GM12878 (cell line): ENCODE measurements at regions not wholly inside any gene's neighbourhood (a gene's known extent, or its start where the extent isn't known, plus 50 kb on each side); places are given as distances from the start of the nearest gene placed in this dataset.
A peak's percentile ranks its signal among the peaks of the same experiment; 100 is the strongest.

ENCODE experiments used
- ATAC-seq: fragments of 200-7000 bp; cut with Tn5 transposase; 3 replicates; pipeline ENCODE4 v1.9.1; 2020; ENCODE audit warnings: mild to moderate bottlenecking, moderate library complexity
- BruUV-seq: library from RNA; stranded (reverse); fragments of 400-500 nt; replicated peaks from 2 replicates; lab custom pipeline; 2021; lab: Mats Ljungman, UMichigan
- CTCF ChIA-PET: fragments of 300-600 bp; sonication (Branson Sonifier 250); formaldehyde crosslinking; extraction: SDS; loops from one replicate; lab custom pipeline; 2021; ENCODE audit warnings: inconsistent platforms; lab: Yijun Ruan, JAX
- POLR2A ChIA-PET: fragments of 350-600 bp; formaldehyde crosslinking; extraction: SDS; loops from one replicate; lab custom pipeline; 2021; ENCODE audit warnings: inconsistent platforms; lab: Charles Lee
- RAD21 ChIA-PET: fragments of 300-600 bp; sonication (Branson Sonifier 250); formaldehyde crosslinking; loops from one replicate; lab custom pipeline; 2023; ENCODE audit warnings: antibody characterized with exemption; ENCODE audit not compliant: unreplicated experiment; lab: Charles Lee
- SMC1A ChIA-PET: fragments of 300-600 bp; sonication (Branson Sonifier 250); formaldehyde crosslinking; loops from one replicate; lab custom pipeline; 2023; ENCODE audit not compliant: unreplicated experiment, uncharacterized antibody; lab: Charles Lee
- DNase-seq: peaks from one replicate; pipeline ENCODE4 v3.0.0-alpha.2; 2011; ENCODE audit warnings: low read depth, low spot score
- FAIRE-seq: peaks from 3 replicates; lab custom pipeline; 2011; peaks lifted over from hg19 to GRCh38; lab: Jason Lieb, UNC
- H2AFZ ChIP-seq: 2 replicates; pipeline ENCODE4 v1.6.0; 2011; ENCODE audit warnings: low read depth, low read length, control low read depth; ENCODE audit not compliant: control insufficient read depth
- H3K27ac ChIP-seq: 2 replicates; pipeline ENCODE4 v1.5.1; 2011; ENCODE audit warnings: control low read depth; ENCODE audit not compliant: control insufficient read depth, insufficient read depth
- H3K27me3 ChIP-seq, 2 experiments: replicated peaks in 1 of 2; 2 replicates each; pipeline versions ENCODE4 v1.6.0 to v1.6.1; 2011; ENCODE audit warnings: low read length in 1 of 2; ENCODE audit not compliant: control insufficient read depth in 2 of 2, insufficient read depth in 2 of 2
- H3K36me3 ChIP-seq, 2 experiments: 2 replicates each; pipeline ENCODE4 v1.5.1; 2011; ENCODE audit warnings: low read length in 1 of 2; ENCODE audit not compliant: control insufficient read depth in 2 of 2, insufficient read depth in 2 of 2
- H3K4me1 ChIP-seq: 2 replicates; pipeline ENCODE4 v1.6.1; 2011; ENCODE audit warnings: mild to moderate bottlenecking, low read length, moderate library complexity, mixed read lengths; ENCODE audit not compliant: control insufficient read depth, insufficient read depth
- H3K4me2 ChIP-seq: 2 replicates; pipeline ENCODE4 v1.6.0; 2011; ENCODE audit warnings: control low read depth; ENCODE audit not compliant: control insufficient read depth, insufficient read depth
- H3K4me3 ChIP-seq: fragments of 200-600 bp; sonication (generic); 2 replicates; pipeline ENCODE4 v1.5.1; 2016
- H3K79me2 ChIP-seq: 2 replicates; pipeline ENCODE4 v1.6.0; 2011; ENCODE audit warnings: low read length; ENCODE audit not compliant: control insufficient read depth, insufficient read depth
- H3K9ac ChIP-seq: 2 replicates; pipeline ENCODE4 v1.8.0; 2011; ENCODE audit warnings: low read length, control low read depth, mixed read lengths; ENCODE audit not compliant: control insufficient read depth, insufficient read depth
- H3K9me3 ChIP-seq: replicated peaks from 3 replicates; pipeline ENCODE4 v1.5.1; 2011; ENCODE audit warnings: mild to moderate bottlenecking, low read length; ENCODE audit not compliant: control insufficient read depth, insufficient read depth
- H4K20me1 ChIP-seq: 2 replicates; pipeline ENCODE4 v1.6.0; 2011; ENCODE audit not compliant: control insufficient read depth, insufficient read depth
- CBX5 ChIP-seq: sonication (generic); IDR thresholded peaks from 2 replicates; pipeline ENCODE4 v1.6.1; 2016; ENCODE audit warnings: low read depth, moderate library complexity, mild to moderate bottlenecking, inconsistent platforms
- CHD1 ChIP-seq: IDR thresholded peaks from 2 replicates; pipeline ENCODE4 v1.6.1; 2012; ENCODE audit warnings: low read depth, low read length, improper control_type of control experiment
- FOXM1 ChIP-seq: IDR thresholded peaks from 2 replicates; pipeline ENCODE4 v1.6.1; 2012; ENCODE audit warnings: low read depth, mild to moderate bottlenecking, inconsistent platforms, low read length, moderate library complexity
- IRF4 ChIP-seq: IDR thresholded peaks from 2 replicates; pipeline ENCODE4 v1.6.1; 2011; ENCODE audit warnings: low read depth, low read length
- KAT2A ChIP-seq: conservative IDR thresholded peaks from 2 replicates; pipeline ENCODE4 v1.6.1; 2011; ENCODE audit warnings: low read depth, low read length; ENCODE audit not compliant: control insufficient read depth
- MTA3 ChIP-seq: IDR thresholded peaks from 2 replicates; pipeline ENCODE4 v1.6.1; 2012; ENCODE audit warnings: low read length, inconsistent platforms, borderline replicate concordance
- POLR2A ChIP-seq: IDR thresholded peaks from 2 replicates; pipeline ENCODE4 v1.6.1; 2011; ENCODE audit warnings: low read depth, mild to moderate bottlenecking, low read length
- RBBP5 ChIP-seq: fragments of 200-600 bp; sonication (generic); conservative IDR thresholded peaks from 2 replicates; pipeline ENCODE4 v1.6.1; 2016
- RUNX3 ChIP-seq: IDR thresholded peaks from 2 replicates; pipeline ENCODE4 v1.6.1; 2012; ENCODE audit warnings: low read length, inconsistent platforms
- SIN3A ChIP-seq: IDR thresholded peaks from 2 replicates; pipeline ENCODE4 v1.6.1; 2012; ENCODE audit warnings: low read depth, low read length, improper control_type of control experiment
- SMAD1 ChIP-seq: fragments of 450-650 bp; IDR thresholded peaks from 2 replicates; pipeline ENCODE4 v1.6.1; 2018; ENCODE audit warnings: mild to moderate bottlenecking, low read depth; ENCODE audit not compliant: partially characterized antibody
- SREBF1 ChIP-seq: IDR thresholded peaks from 2 replicates; pipeline ENCODE4 v1.6.1; 2012; ENCODE audit warnings: mild to moderate bottlenecking, low read length
- ZNF217 ChIP-seq: fragments of 450-650 bp; IDR thresholded peaks from 2 replicates; pipeline ENCODE4 v1.6.1; 2017; ENCODE audit warnings: antibody characterized with exemption, mild to moderate bottlenecking
- WGBS: methylation state at CpG from one replicate; pipeline ENCODE4 v1.1.6; 2016; ENCODE audit warnings: low lambda C conversion rate; ENCODE audit not compliant: insufficient replicate concordance, insufficient coverage; ENCODE audit errors: missing lambda C conversion rate; 5-methylcytosine and 5-hydroxymethylcytosine counted together
- in situ Hi-C: fragments of 300-500 bp; cut with MboI; formaldehyde crosslinking; loops from 9 replicates; pipeline ENCODE4 v1.14.3; 2018; ENCODE audit warnings: mixed read lengths
- intact Hi-C: fragments of 100-400 bp; cut with micrococcal nuclease; formaldehyde crosslinking; loops from one replicate; pipeline ENCODE4 v1.14.2; 2022; ENCODE audit not compliant: unreplicated experiment
- TF ChIP-seq, protein P1 (sequence below): fragments of 450-650 bp; IDR thresholded peaks from 2 replicates; pipeline ENCODE4 v1.6.1; 2018; ENCODE audit warnings: mild to moderate bottlenecking, low read depth, moderate library complexity; ENCODE audit not compliant: partially characterized antibody
- TF ChIP-seq, protein P2 (sequence below): fragments of 450-650 bp; IDR thresholded peaks from 2 replicates; pipeline ENCODE4 v1.6.1; 2017; ENCODE audit warnings: mild to moderate bottlenecking, moderate library complexity
- TF ChIP-seq, protein P3 (sequence below): fragments of 450-650 bp; conservative IDR thresholded peaks from 2 replicates; pipeline ENCODE4 v1.6.1; 2017; ENCODE audit warnings: mild to moderate bottlenecking, moderate library complexity
- TF ChIP-seq, protein P4 (sequence below): fragments of 150-350 bp; IDR thresholded peaks from 2 replicates; pipeline ENCODE4 v1.6.1; 2014; ENCODE audit warnings: mild to moderate bottlenecking, low read depth, low read length

DNA sequence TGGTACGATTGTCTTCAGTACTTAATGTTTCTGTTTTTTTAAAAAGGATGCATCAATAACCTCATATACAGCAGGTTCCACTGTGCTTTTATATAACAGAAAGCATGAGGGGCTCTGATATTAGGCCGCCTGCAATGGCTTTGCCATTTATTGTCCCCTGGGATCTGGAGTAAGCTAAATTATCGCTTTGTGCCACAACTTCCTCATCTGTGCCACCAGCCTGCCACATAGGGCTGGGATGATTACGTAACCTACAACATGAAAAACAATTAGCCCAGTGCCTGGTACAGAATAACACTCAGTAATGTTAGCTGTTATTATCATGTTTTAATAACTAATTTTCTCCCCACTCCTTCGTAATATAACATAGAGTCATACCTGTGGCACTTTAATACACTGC, 65.5 kb upstream of the TRIM2 start:
- DNase-seq: no peak
- no peak for TF ChIP-seq RUNX3
- no peak for TF ChIP-seq RBBP5
- no peak for TF ChIP-seq CHD1
- no peak for TF ChIP-seq POLR2A
- TF ChIP-seq, protein P1, sequence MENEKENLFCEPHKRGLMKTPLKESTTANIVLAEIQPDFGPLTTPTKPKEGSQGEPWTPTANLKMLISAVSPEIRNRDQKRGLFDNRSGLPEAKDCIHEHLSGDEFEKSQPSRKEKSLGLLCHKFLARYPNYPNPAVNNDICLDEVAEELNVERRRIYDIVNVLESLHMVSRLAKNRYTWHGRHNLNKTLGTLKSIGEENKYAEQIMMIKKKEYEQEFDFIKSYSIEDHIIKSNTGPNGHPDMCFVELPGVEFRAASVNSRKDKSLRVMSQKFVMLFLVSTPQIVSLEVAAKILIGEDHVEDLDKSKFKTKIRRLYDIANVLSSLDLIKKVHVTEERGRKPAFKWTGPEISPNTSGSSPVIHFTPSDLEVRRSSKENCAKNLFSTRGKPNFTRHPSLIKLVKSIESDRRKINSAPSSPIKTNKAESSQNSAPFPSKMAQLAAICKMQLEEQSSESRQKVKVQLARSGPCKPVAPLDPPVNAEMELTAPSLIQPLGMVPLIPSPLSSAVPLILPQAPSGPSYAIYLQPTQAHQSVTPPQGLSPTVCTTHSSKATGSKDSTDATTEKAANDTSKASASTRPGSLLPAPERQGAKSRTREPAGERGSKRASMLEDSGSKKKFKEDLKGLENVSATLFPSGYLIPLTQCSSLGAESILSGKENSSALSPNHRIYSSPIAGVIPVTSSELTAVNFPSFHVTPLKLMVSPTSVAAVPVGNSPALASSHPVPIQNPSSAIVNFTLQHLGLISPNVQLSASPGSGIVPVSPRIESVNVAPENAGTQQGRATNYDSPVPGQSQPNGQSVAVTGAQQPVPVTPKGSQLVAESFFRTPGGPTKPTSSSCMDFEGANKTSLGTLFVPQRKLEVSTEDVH: no peak
- TF ChIP-seq KAT2A: no peak
- no peak for TF ChIP-seq CBX5
- no peak for TF ChIP-seq SREBF1
- TF ChIP-seq SMAD1: no peak
- TF ChIP-seq IRF4: no peak
- TF ChIP-seq, protein P2, sequence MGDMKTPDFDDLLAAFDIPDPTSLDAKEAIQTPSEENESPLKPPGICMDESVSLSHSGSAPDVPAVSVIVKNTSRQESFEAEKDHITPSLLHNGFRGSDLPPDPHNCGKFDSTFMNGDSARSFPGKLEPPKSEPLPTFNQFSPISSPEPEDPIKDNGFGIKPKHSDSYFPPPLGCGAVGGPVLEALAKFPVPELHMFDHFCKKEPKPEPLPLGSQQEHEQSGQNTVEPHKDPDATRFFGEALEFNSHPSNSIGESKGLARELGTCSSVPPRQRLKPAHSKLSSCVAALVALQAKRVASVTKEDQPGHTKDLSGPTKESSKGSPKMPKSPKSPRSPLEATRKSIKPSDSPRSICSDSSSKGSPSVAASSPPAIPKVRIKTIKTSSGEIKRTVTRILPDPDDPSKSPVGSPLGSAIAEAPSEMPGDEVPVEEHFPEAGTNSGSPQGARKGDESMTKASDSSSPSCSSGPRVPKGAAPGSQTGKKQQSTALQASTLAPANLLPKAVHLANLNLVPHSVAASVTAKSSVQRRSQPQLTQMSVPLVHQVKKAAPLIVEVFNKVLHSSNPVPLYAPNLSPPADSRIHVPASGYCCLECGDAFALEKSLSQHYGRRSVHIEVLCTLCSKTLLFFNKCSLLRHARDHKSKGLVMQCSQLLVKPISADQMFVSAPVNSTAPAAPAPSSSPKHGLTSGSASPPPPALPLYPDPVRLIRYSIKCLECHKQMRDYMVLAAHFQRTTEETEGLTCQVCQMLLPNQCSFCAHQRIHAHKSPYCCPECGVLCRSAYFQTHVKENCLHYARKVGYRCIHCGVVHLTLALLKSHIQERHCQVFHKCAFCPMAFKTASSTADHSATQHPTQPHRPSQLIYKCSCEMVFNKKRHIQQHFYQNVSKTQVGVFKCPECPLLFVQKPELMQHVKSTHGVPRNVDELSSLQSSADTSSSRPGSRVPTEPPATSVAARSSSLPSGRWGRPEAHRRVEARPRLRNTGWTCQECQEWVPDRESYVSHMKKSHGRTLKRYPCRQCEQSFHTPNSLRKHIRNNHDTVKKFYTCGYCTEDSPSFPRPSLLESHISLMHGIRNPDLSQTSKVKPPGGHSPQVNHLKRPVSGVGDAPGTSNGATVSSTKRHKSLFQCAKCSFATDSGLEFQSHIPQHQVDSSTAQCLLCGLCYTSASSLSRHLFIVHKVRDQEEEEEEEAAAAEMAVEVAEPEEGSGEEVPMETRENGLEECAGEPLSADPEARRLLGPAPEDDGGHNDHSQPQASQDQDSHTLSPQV: no peak
- no peak for TF ChIP-seq FOXM1
- TF ChIP-seq, protein P3, sequence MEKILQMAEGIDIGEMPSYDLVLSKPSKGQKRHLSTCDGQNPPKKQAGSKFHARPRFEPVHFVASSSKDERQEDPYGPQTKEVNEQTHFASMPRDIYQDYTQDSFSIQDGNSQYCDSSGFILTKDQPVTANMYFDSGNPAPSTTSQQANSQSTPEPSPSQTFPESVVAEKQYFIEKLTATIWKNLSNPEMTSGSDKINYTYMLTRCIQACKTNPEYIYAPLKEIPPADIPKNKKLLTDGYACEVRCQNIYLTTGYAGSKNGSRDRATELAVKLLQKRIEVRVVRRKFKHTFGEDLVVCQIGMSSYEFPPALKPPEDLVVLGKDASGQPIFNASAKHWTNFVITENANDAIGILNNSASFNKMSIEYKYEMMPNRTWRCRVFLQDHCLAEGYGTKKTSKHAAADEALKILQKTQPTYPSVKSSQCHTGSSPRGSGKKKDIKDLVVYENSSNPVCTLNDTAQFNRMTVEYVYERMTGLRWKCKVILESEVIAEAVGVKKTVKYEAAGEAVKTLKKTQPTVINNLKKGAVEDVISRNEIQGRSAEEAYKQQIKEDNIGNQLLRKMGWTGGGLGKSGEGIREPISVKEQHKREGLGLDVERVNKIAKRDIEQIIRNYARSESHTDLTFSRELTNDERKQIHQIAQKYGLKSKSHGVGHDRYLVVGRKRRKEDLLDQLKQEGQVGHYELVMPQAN: no peak
- TF ChIP-seq, protein P4, sequence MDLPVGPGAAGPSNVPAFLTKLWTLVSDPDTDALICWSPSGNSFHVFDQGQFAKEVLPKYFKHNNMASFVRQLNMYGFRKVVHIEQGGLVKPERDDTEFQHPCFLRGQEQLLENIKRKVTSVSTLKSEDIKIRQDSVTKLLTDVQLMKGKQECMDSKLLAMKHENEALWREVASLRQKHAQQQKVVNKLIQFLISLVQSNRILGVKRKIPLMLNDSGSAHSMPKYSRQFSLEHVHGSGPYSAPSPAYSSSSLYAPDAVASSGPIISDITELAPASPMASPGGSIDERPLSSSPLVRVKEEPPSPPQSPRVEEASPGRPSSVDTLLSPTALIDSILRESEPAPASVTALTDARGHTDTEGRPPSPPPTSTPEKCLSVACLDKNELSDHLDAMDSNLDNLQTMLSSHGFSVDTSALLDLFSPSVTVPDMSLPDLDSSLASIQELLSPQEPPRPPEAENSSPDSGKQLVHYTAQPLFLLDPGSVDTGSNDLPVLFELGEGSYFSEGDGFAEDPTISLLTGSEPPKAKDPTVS: no peak
- no peak for TF ChIP-seq ZNF217
- TF ChIP-seq SIN3A: no peak
- no peak for TF ChIP-seq MTA3

More for the DNA sequence above, 65.5 kb upstream of the TRIM2 start:
- H4K20me1 ChIP-seq: no peaks in the 10 kb centered on the region
- H3K4me1 ChIP-seq: peaks cover 10% of the 10 kb centered on the region
- no TSS peak for BruUV-seq
- no peaks in the 10 kb centered on the region for H3K79me2 ChIP-seq
- ChIA-PET RAD21 (no interaction called here), SMC1A (interaction anchor here (0.6 to 1.3 kb wide), 2 partner anchors 10 to 44 kb away, joined by 3 read pairs; no protein-coding TSS in a partner anchor), POLR2A (no interaction called here), CTCF (interaction anchor here (0.6 kb wide), 1 partner anchor 234 kb away, joined by 3 read pairs; no protein-coding TSS in a partner anchor)
- WGBS: 33% methylated on average over 5 of the region's 5 CpGs
- H3K9me3 ChIP-seq: no peaks in the 10 kb centered on the region
- no peaks in the 10 kb centered on the region for H3K36me3 ChIP-seq
- FAIRE-seq: no peak
- H3K27me3 ChIP-seq: peaks cover 2 to 8% of the 10 kb centered on the region in 2 experiments; a peak in 3 of 4 replicates
- in situ Hi-C loops (no loop called here), intact Hi-C loops (no loop called here)
- H3K4me2 ChIP-seq: no peak overlapping the region
- no peak overlapping the region for H2AFZ ChIP-seq
- H3K4me3 ChIP-seq: no peak overlapping the region
- no peak overlapping the region for H3K27ac ChIP-seq
- peak; percentile 29; the same call in 2 of the 3 replicates for ATAC-seq
- H3K9ac ChIP-seq: no peak overlapping the region
